ENCODE measurements at regions not wholly inside any gene's neighbourhood (a gene's known extent, or its start where the extent isn't known, plus 50 kb on each side); places are given as distances from the start of the nearest gene placed in this dataset.

- no peaks in the 10 kb centered on the region for H3K9me3 ChIP-seq (ENCODE audit: control insufficient read depth in 2 of 3, insufficient read depth in 1 of 3, low read length in 3 of 3)
- H3K27me3 ChIP-seq (ENCODE audit: control insufficient read depth, insufficient read depth, low read length), result no peaks in the 10 kb centered on the region
- no peak overlapping the region for H3K9ac ChIP-seq (ENCODE audit: low read length in 3 of 3)
- FAIRE-seq (peak; percentile 56), DNase-seq (peak in 4 of 5 donors; percentile 56 to 88 (median 73))
- no peaks in the 10 kb centered on the region for H3K36me3 ChIP-seq (ENCODE audit: control insufficient read depth in 2 of 3, insufficient read depth in 3 of 3, low read length in 3 of 3)
- no peak overlapping the region for H3K4me3 ChIP-seq (ENCODE audit: low read length in 3 of 3)
- no peaks in the 10 kb centered on the region for H3K4me1 ChIP-seq (ENCODE audit: control insufficient read depth in 2 of 3, insufficient read depth in 2 of 3, low read depth in 1 of 3, low read length in 3 of 3)
- no peak overlapping the region for H3K27ac ChIP-seq (ENCODE audit: low read depth in 2 of 2, low read length in 2 of 2)
- intact Hi-C loops (cut with DNase I), result no loop called here
- peak; percentile 82 for TF ChIP-seq CTCF (IDR thresholded peaks at IDR 0.05; ENCODE audit: borderline replicate concordance, extremely low read depth, insufficient read depth)
Measured at GRCh38 chr1:58162952-58163550, 383.5 kb downstream of the OMA1 start.

- Histone ChIP-seq H3K27ac (ENCODE audit: low read depth in 2 of 2, low read length in 2 of 2) (no peak overlapping the region), H3K27me3 (ENCODE audit: control insufficient read depth, insufficient read depth, low read length) (no peaks in the 10 kb centered on the region), H3K9ac (ENCODE audit: low read length in 3 of 3) (no peak overlapping the region), H3K4me1 (ENCODE audit: control insufficient read depth in 2 of 3, insufficient read depth in 2 of 3, low read depth in 1 of 3, low read length in 3 of 3) (no peaks in the 10 kb centered on the region), H3K36me3 (ENCODE audit: control insufficient read depth in 2 of 3, insufficient read depth in 3 of 3, low read length in 3 of 3) (no peaks in the 10 kb centered on the region), H3K4me3 (ENCODE audit: low read length in 3 of 3) (no peak overlapping the region), H3K9me3 (ENCODE audit: control insufficient read depth in 2 of 3, insufficient read depth in 1 of 3, low read length in 3 of 3) (no peaks in the 10 kb centered on the region)
- no peak for FAIRE-seq
- intact Hi-C loops (cut with DNase I), result no loop called here
- TF ChIP-seq CTCF (IDR thresholded peaks at IDR 0.05; ENCODE audit: borderline replicate concordance, extremely low read depth, insufficient read depth), result no peak
- no peak for DNase-seq
Measured at GRCh38 chr1:58159434-58159830, 387.1 kb downstream of the OMA1 start.

DNA sequence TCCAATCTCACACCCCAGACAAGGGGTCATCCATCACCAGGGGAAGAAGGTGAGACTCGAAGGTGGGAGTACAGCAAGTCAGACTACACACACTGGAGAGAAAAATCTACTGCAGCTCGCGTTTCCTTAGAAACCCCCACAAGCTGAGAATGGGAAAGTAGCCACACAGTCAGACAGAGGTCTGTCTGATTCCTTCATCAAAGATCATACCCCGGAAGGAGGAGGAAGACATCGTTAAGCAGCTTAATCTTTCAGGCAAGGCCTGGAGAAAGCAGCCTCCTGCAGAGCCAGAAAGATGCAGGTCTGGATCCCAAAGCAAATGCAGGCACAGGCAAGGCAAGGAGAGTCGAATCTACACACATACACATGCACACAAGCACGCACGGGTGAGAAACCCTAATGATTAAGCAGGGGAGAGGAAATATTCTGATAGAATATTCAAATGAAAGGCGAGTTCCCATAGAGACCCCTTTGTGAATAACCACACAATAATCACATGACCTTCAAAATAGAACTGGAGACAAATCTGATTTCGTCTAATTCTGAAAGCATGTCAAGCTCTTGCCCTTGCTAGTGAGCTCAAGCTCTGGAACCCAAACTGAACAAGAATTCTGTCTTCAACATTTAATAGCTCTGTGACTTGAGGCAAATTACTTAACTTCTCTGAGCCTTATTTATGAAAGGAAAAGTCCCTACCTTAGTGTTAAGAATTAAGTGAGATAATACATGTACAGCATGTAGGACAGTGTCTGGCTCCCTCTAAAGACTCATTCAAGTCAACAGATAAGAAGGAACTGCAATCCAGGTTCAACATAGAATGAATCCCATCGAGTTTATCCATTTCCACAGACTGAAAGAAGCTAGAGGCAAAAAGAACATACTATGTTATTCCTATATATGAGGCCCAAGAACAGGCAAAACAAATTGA lies 387.8 kb downstream of the OMA1 start:
- Histone ChIP-seq H3K9me3 (ENCODE audit: control insufficient read depth in 2 of 3, insufficient read depth in 1 of 3, low read length in 3 of 3) (no peaks in the 10 kb centered on the region), H3K4me1 (ENCODE audit: control insufficient read depth in 2 of 3, insufficient read depth in 2 of 3, low read depth in 1 of 3, low read length in 3 of 3) (no peaks in the 10 kb centered on the region), H3K27me3 (ENCODE audit: control insufficient read depth, insufficient read depth, low read length) (no peaks in the 10 kb centered on the region), H3K27ac (ENCODE audit: low read depth in 2 of 2, low read length in 2 of 2) (no peak overlapping the region), H3K9ac (ENCODE audit: low read length in 3 of 3) (no peak overlapping the region), H3K4me3 (ENCODE audit: low read length in 3 of 3) (no peak overlapping the region), H3K36me3 (ENCODE audit: control insufficient read depth in 2 of 3, insufficient read depth in 3 of 3, low read length in 3 of 3) (no peaks in the 10 kb centered on the region)
- TF ChIP-seq CTCF (IDR thresholded peaks at IDR 0.05; ENCODE audit: borderline replicate concordance, extremely low read depth, insufficient read depth), result no peak
- DNase-seq (no peak), FAIRE-seq (no peak)
- intact Hi-C loops (cut with DNase I), result no loop called here
